ENCODE measurements at regions not wholly inside any gene's neighbourhood (a gene's known extent, or its start where the extent isn't known, plus 50 kb on each side); places are given as distances from the start of the nearest gene placed in this dataset.

- H3K4me3 ChIP-seq (ENCODE audit: low read depth in 1 of 2, low read length in 2 of 2) = no peak overlapping the region
- no peaks in the 10 kb centered on the region for H3K36me3 ChIP-seq (ENCODE audit: control insufficient read depth in 2 of 2, insufficient read depth in 2 of 2, low read length in 1 of 2)
Observed at GRCh38 chr11:95548416-95548815, 241.2 kb downstream of the FAM76B start.

GRCh38 chr11:95547976-95548375 lies 241.6 kb downstream of the FAM76B start:
- Histone ChIP-seq H3K36me3 (ENCODE audit: control insufficient read depth in 2 of 2, insufficient read depth in 2 of 2, low read length in 1 of 2) (no peaks in the 10 kb centered on the region), H3K27me3 (ENCODE audit: control insufficient read depth in 1 of 2, insufficient read depth in 2 of 2, low read length in 2 of 2) (no peaks in the 10 kb centered on the region), H3K4me3 (ENCODE audit: low read depth in 1 of 2, low read length in 2 of 2) (no peak overlapping the region), H3K9me3 (ENCODE audit: control insufficient read depth in 2 of 2, insufficient read depth in 1 of 2, low read depth in 1 of 2, low read length in 1 of 2) (no peaks in the 10 kb centered on the region), H3K27ac (ENCODE audit: low read depth in 2 of 2, low read length in 1 of 2) (no peak overlapping the region), H3K4me1 (ENCODE audit: control insufficient read depth in 2 of 2, insufficient read depth in 2 of 2, low read length in 1 of 2) (no peaks in the 10 kb centered on the region)

More at GRCh38 chr11:95548416-95548815, 241.2 kb downstream of the FAM76B start:
- Histone ChIP-seq H3K4me1 (ENCODE audit: control insufficient read depth in 2 of 2, insufficient read depth in 2 of 2, low read length in 1 of 2) (no peaks in the 10 kb centered on the region), H3K27ac (ENCODE audit: low read depth in 2 of 2, low read length in 1 of 2) (no peak overlapping the region), H3K9me3 (ENCODE audit: control insufficient read depth in 2 of 2, insufficient read depth in 1 of 2, low read depth in 1 of 2, low read length in 1 of 2) (no peaks in the 10 kb centered on the region), H3K27me3 (ENCODE audit: control insufficient read depth in 1 of 2, insufficient read depth in 2 of 2, low read length in 2 of 2) (no peaks in the 10 kb centered on the region)

- no peak overlapping the region for H3K4me3 ChIP-seq (ENCODE audit: low read depth in 1 of 2, low read length in 2 of 2)
- no peak overlapping the region for H3K27ac ChIP-seq (ENCODE audit: low read depth in 2 of 2, low read length in 1 of 2)
- no peaks in the 10 kb centered on the region for H3K27me3 ChIP-seq (ENCODE audit: control insufficient read depth in 1 of 2, insufficient read depth in 2 of 2, low read length in 2 of 2)
- H3K4me1 ChIP-seq (ENCODE audit: control insufficient read depth in 2 of 2, insufficient read depth in 2 of 2, low read length in 1 of 2) = no peaks in the 10 kb centered on the region
- no peaks in the 10 kb centered on the region for H3K36me3 ChIP-seq (ENCODE audit: control insufficient read depth in 2 of 2, insufficient read depth in 2 of 2, low read length in 1 of 2)
- H3K9me3 ChIP-seq (ENCODE audit: control insufficient read depth in 2 of 2, insufficient read depth in 1 of 2, low read depth in 1 of 2, low read length in 1 of 2) = no peaks in the 10 kb centered on the region
- 41 to 43% methylated on average over 2 of the region's 2 CpGs for WGBS, 2 donors
Observed at GRCh38 chr11:95547186-95547585, 242.4 kb downstream of the FAM76B start.

- H3K27me3 ChIP-seq (ENCODE audit: control insufficient read depth in 1 of 2, insufficient read depth in 2 of 2, low read length in 2 of 2) = no peaks in the 10 kb centered on the region
- H3K36me3 ChIP-seq (ENCODE audit: control insufficient read depth in 2 of 2, insufficient read depth in 2 of 2, low read length in 1 of 2) = no peaks in the 10 kb centered on the region
- no peak overlapping the region for H3K27ac ChIP-seq (ENCODE audit: low read depth in 2 of 2, low read length in 1 of 2)
- 79 to 81% methylated on average over 9 of the region's 9 CpGs for WGBS, 2 donors
- H3K9me3 ChIP-seq (ENCODE audit: control insufficient read depth in 2 of 2, insufficient read depth in 1 of 2, low read depth in 1 of 2, low read length in 1 of 2) = no peaks in the 10 kb centered on the region
- no peaks in the 10 kb centered on the region for H3K4me1 ChIP-seq (ENCODE audit: control insufficient read depth in 2 of 2, insufficient read depth in 2 of 2, low read length in 1 of 2)
- H3K4me3 ChIP-seq (ENCODE audit: low read depth in 1 of 2, low read length in 2 of 2) = no peak overlapping the region
Observed at GRCh38 chr11:95545116-95545875, 244.3 kb downstream of the FAM76B start.

GRCh38 chr11:95544095-95544856 lies 245.3 kb downstream of the FAM76B start:
- no peak overlapping the region for H3K4me3 ChIP-seq (ENCODE audit: low read depth in 1 of 2, low read length in 2 of 2)
- WGBS, 2 donors = 89 to 96% methylated on average over 3 of the region's 3 CpGs
- H3K27ac ChIP-seq (ENCODE audit: low read depth in 2 of 2, low read length in 1 of 2) = no peak overlapping the region
- no peaks in the 10 kb centered on the region for H3K27me3 ChIP-seq (ENCODE audit: control insufficient read depth in 1 of 2, insufficient read depth in 2 of 2, low read length in 2 of 2)
- no peaks in the 10 kb centered on the region for H3K4me1 ChIP-seq (ENCODE audit: control insufficient read depth in 2 of 2, insufficient read depth in 2 of 2, low read length in 1 of 2)
- no peaks in the 10 kb centered on the region for H3K36me3 ChIP-seq (ENCODE audit: control insufficient read depth in 2 of 2, insufficient read depth in 2 of 2, low read length in 1 of 2)
- H3K9me3 ChIP-seq (ENCODE audit: control insufficient read depth in 2 of 2, insufficient read depth in 1 of 2, low read depth in 1 of 2, low read length in 1 of 2) = no peaks in the 10 kb centered on the region

GRCh38 chr11:95542868-95543551 lies 246.6 kb downstream of the FAM76B start:
- 92 to 96% methylated on average over 2 of the region's 2 CpGs for WGBS, 2 donors

GRCh38 chr11:95541715-95542114 lies 247.9 kb downstream of the FAM76B start:
- Histone ChIP-seq H3K4me1 (ENCODE audit: control insufficient read depth in 2 of 2, insufficient read depth in 2 of 2, low read length in 1 of 2) (no peaks in the 10 kb centered on the region), H3K36me3 (ENCODE audit: control insufficient read depth in 2 of 2, insufficient read depth in 2 of 2, low read length in 1 of 2) (no peaks in the 10 kb centered on the region), H3K27ac (ENCODE audit: low read depth in 2 of 2, low read length in 1 of 2) (no peak overlapping the region), H3K4me3 (ENCODE audit: low read depth in 1 of 2, low read length in 2 of 2) (no peak overlapping the region), H3K9me3 (ENCODE audit: control insufficient read depth in 2 of 2, insufficient read depth in 1 of 2, low read depth in 1 of 2, low read length in 1 of 2) (no peaks in the 10 kb centered on the region), H3K27me3 (ENCODE audit: control insufficient read depth in 1 of 2, insufficient read depth in 2 of 2, low read length in 2 of 2) (no peaks in the 10 kb centered on the region)
- 94 to 95% methylated on average over 4 of the region's 4 CpGs for WGBS, 2 donors

More at GRCh38 chr11:95542868-95543551, 246.6 kb downstream of the FAM76B start:
- H3K4me3 ChIP-seq (ENCODE audit: low read depth in 1 of 2, low read length in 2 of 2) = no peak overlapping the region
- H3K4me1 ChIP-seq (ENCODE audit: control insufficient read depth in 2 of 2, insufficient read depth in 2 of 2, low read length in 1 of 2) = no peaks in the 10 kb centered on the region
- no peak overlapping the region for H3K27ac ChIP-seq (ENCODE audit: low read depth in 2 of 2, low read length in 1 of 2)
- no peaks in the 10 kb centered on the region for H3K36me3 ChIP-seq (ENCODE audit: control insufficient read depth in 2 of 2, insufficient read depth in 2 of 2, low read length in 1 of 2)
- H3K9me3 ChIP-seq (ENCODE audit: control insufficient read depth in 2 of 2, insufficient read depth in 1 of 2, low read depth in 1 of 2, low read length in 1 of 2) = no peaks in the 10 kb centered on the region
- no peaks in the 10 kb centered on the region for H3K27me3 ChIP-seq (ENCODE audit: control insufficient read depth in 1 of 2, insufficient read depth in 2 of 2, low read length in 2 of 2)

GRCh38 chr11:95536047-95536690 lies 253.4 kb downstream of the FAM76B start:
- Histone ChIP-seq H3K36me3 (ENCODE audit: control insufficient read depth in 2 of 2, insufficient read depth in 2 of 2, low read length in 1 of 2) (no peaks in the 10 kb centered on the region), H3K27me3 (ENCODE audit: control insufficient read depth in 1 of 2, insufficient read depth in 2 of 2, low read length in 2 of 2) (no peaks in the 10 kb centered on the region), H3K4me3 (ENCODE audit: low read depth in 1 of 2, low read length in 2 of 2) (no peak overlapping the region), H3K27ac (ENCODE audit: low read depth in 2 of 2, low read length in 1 of 2) (no peak overlapping the region), H3K4me1 (ENCODE audit: control insufficient read depth in 2 of 2, insufficient read depth in 2 of 2, low read length in 1 of 2) (no peaks in the 10 kb centered on the region), H3K9me3 (ENCODE audit: control insufficient read depth in 2 of 2, insufficient read depth in 1 of 2, low read depth in 1 of 2, low read length in 1 of 2) (no peaks in the 10 kb centered on the region)
- 55 to 75% methylated on average over 3 of the region's 3 CpGs for WGBS, 2 donors

GRCh38 chr11:95534809-95535208 lies 254.8 kb downstream of the FAM76B start:
- Histone ChIP-seq H3K36me3 (ENCODE audit: control insufficient read depth in 2 of 2, insufficient read depth in 2 of 2, low read length in 1 of 2) (no peaks in the 10 kb centered on the region), H3K27ac (ENCODE audit: low read depth in 2 of 2, low read length in 1 of 2) (no peak overlapping the region), H3K4me1 (ENCODE audit: control insufficient read depth in 2 of 2, insufficient read depth in 2 of 2, low read length in 1 of 2) (no peaks in the 10 kb centered on the region), H3K4me3 (ENCODE audit: low read depth in 1 of 2, low read length in 2 of 2) (no peak overlapping the region), H3K27me3 (ENCODE audit: control insufficient read depth in 1 of 2, insufficient read depth in 2 of 2, low read length in 2 of 2) (no peaks in the 10 kb centered on the region), H3K9me3 (ENCODE audit: control insufficient read depth in 2 of 2, insufficient read depth in 1 of 2, low read depth in 1 of 2, low read length in 1 of 2) (no peaks in the 10 kb centered on the region)

Data from esophagus (tissue), 2 donors.